ENCODE measurements at regions not wholly inside any gene's neighbourhood (a gene's known extent, or its start where the extent isn't known, plus 50 kb on each side); places are given as distances from the start of the nearest gene placed in this dataset.

DNA sequence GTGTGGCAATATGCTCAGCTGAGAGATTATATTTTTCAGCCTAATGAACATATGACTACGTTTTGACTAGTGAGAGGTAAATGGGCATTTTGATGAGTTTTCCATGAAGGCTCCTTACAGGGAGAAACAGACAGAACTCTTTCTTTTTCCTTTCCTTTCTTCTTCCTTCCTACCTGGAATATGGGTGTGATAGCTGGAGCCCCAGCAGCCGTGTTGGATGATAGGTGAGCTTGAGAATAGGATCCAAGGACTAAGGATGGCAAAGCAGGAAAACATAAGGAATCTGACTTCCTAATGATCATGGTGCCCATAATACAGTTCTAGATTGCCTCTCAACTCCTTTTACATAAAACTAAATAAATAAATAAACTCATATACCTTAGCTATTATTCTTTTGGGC is 124.0 kb downstream of the MAIP1 start:
- no peaks in the 10 kb centered on the region for H3K79me2 ChIP-seq (ENCODE audit: control insufficient read depth, insufficient read depth, low read length)
- H3K27ac ChIP-seq (ENCODE audit: insufficient read depth, low read depth, low read length): no peak overlapping the region
- H3K4me2 ChIP-seq (ENCODE audit: insufficient read depth, low read length): no peak overlapping the region
- H3K27me3 ChIP-seq (ENCODE audit: control insufficient read depth in 2 of 2, insufficient read depth in 2 of 2, low read length in 2 of 2): peaks cover 0 to 2% of the 10 kb centered on the region in 2 experiments
- no peaks in the 10 kb centered on the region for H3K9me3 ChIP-seq (replicated peaks; ENCODE audit: control insufficient read depth, insufficient read depth, low read length)
- H3K4me1 ChIP-seq (ENCODE audit: control insufficient read depth, extremely low read depth, insufficient read depth, low read length): no peaks in the 10 kb centered on the region
- H2AFZ ChIP-seq (ENCODE audit: low read depth, low read length): no peak overlapping the region
- no peaks in the 10 kb centered on the region for H3K36me3 ChIP-seq (ENCODE audit: control insufficient read depth in 2 of 2, extremely low read depth in 1 of 2, insufficient read depth in 2 of 2, low read length in 2 of 2)
- CTCF ChIA-PET: interaction anchor here (1.3 to 1.7 kb wide), 3 partner anchors 11 to 402 kb away, joined by 3 to 4 read pairs (median 4); no protein-coding TSS in a partner anchor
- dilution Hi-C loops (cut with MboI; ENCODE audit: extremely low pct_ligation_motif_present, low sequenced_read_pairs): no loop called here
- DNase-seq (ENCODE audit: low read depth, low spot score) (no peak), FAIRE-seq (no peak)
- H3K9ac ChIP-seq (replicated peaks; ENCODE audit: extremely low read depth, insufficient read depth, low read length): no peak overlapping the region
- POLR2A ChIA-PET: no interaction called here
- TF ChIP-seq JUN (IDR thresholded peaks at IDR 0.05; ENCODE audit: borderline replicate concordance, insufficient read depth, insufficient read length, low read depth): no peak
- intact Hi-C loops (cut with micrococcal nuclease): no loop called here
- no peak overlapping the region for H3K4me3 ChIP-seq (replicated peaks in 1 of 3; ENCODE audit: insufficient read depth in 1 of 3, low read depth in 1 of 3, low read length in 3 of 3)
- no peaks in the 10 kb centered on the region for H4K20me1 ChIP-seq (replicated peaks; ENCODE audit: control insufficient read depth, extremely low read depth, insufficient read depth, low read length)
- BruUV-seq (replicated peaks): no TSS peak
- no peaks in the 10 kb centered on the region for H3K9me1 ChIP-seq (replicated peaks; ENCODE audit: control insufficient read depth, extremely low read depth, insufficient read depth, low read length)

DNA sequence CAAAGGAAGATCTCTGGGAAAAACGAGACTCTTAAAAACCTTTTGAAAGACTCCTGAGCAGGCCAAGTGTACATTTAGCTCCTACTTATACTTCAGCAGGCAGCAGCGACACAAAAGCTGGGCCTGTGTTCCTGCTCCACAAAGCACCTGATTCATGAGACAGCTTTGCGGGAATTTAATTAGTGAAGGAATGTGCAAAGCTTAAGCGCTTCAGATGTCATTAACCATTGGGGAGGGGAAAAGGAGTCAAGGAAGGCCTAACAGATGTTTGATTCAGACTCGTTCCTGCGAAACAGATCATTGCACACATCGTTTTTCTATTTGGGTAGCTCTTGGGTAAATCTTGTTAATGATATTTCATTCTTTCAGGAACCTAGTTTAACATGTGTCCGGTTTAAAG is 125.9 kb downstream of the MAIP1 start:
- H3K36me3 ChIP-seq (ENCODE audit: control insufficient read depth in 2 of 2, extremely low read depth in 1 of 2, insufficient read depth in 2 of 2, low read length in 2 of 2): no peaks in the 10 kb centered on the region
- intact Hi-C loops (cut with micrococcal nuclease): no loop called here
- H3K4me2 ChIP-seq (ENCODE audit: insufficient read depth, low read length): no peak overlapping the region
- no peak for DNase-seq (ENCODE audit: low read depth, low spot score)
- no peaks in the 10 kb centered on the region for H3K4me1 ChIP-seq (ENCODE audit: control insufficient read depth, extremely low read depth, insufficient read depth, low read length)
- ChIA-PET CTCF (no interaction called here), POLR2A (no interaction called here)
- no peaks in the 10 kb centered on the region for H3K9me1 ChIP-seq (replicated peaks; ENCODE audit: control insufficient read depth, extremely low read depth, insufficient read depth, low read length)
- H3K9me3 ChIP-seq (replicated peaks; ENCODE audit: control insufficient read depth, insufficient read depth, low read length): no peaks in the 10 kb centered on the region
- no peak overlapping the region for H3K9ac ChIP-seq (replicated peaks; ENCODE audit: extremely low read depth, insufficient read depth, low read length)
- H3K27ac ChIP-seq (ENCODE audit: insufficient read depth, low read depth, low read length): no peak overlapping the region
- H3K4me3 ChIP-seq (replicated peaks in 1 of 3; ENCODE audit: insufficient read depth in 1 of 3, low read depth in 1 of 3, low read length in 3 of 3): no peak overlapping the region
- dilution Hi-C loops (cut with MboI; ENCODE audit: extremely low pct_ligation_motif_present, low sequenced_read_pairs): no loop called here
- no peaks in the 10 kb centered on the region for H4K20me1 ChIP-seq (replicated peaks; ENCODE audit: control insufficient read depth, extremely low read depth, insufficient read depth, low read length)
- no TSS peak for BruUV-seq (replicated peaks)
- peaks cover 0 to 2% of the 10 kb centered on the region in 2 experiments for H3K27me3 ChIP-seq (ENCODE audit: control insufficient read depth in 2 of 2, insufficient read depth in 2 of 2, low read length in 2 of 2)
- H2AFZ ChIP-seq (ENCODE audit: low read depth, low read length): no peak overlapping the region
- no peak for FAIRE-seq
- H3K79me2 ChIP-seq (ENCODE audit: control insufficient read depth, insufficient read depth, low read length): no peaks in the 10 kb centered on the region
- TF ChIP-seq POLR2AphosphoS5 (IDR thresholded peaks at IDR 0.05; ENCODE audit: insufficient read depth, low read depth, low read length) (no peak), GATA2 (IDR thresholded peaks at IDR 0.05; ENCODE audit: insufficient read depth, insufficient read length, low read depth, low read length) (no peak), CTCF (IDR thresholded peaks at IDR 0.05; ENCODE audit: extremely low read depth in 1 of 2, insufficient read depth in 1 of 2, low read depth in 1 of 2, low read length in 2 of 2) (no peak), POLR2A (IDR thresholded peaks at IDR 0.05; ENCODE audit: low read depth, low read length) (no peak), FOS (IDR thresholded peaks at IDR 0.05; ENCODE audit: borderline replicate concordance, insufficient read depth, low read length) (no peak), JUN (IDR thresholded peaks at IDR 0.05; ENCODE audit: borderline replicate concordance, insufficient read depth, insufficient read length, low read depth) (no peak), MYC (IDR thresholded peaks at IDR 0.05; ENCODE audit: low read depth, low read length) (no peak), EZH2 (IDR thresholded peaks at IDR 0.05; ENCODE audit: borderline replicate concordance, low read depth, low read length, severe bottlenecking) (no peak)
- TF ChIP-seq, protein P1, sequence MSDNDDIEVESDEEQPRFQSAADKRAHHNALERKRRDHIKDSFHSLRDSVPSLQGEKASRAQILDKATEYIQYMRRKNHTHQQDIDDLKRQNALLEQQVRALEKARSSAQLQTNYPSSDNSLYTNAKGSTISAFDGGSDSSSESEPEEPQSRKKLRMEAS (IDR thresholded peaks at IDR 0.05; ENCODE audit: insufficient read depth, insufficient read length): no peak

Measured in endothelial cell of umbilical vein (primary cell).